G401 (cell line): ENCODE measurements at regions not wholly inside any gene's neighbourhood (a gene's known extent, or its start where the extent isn't known, plus 50 kb on each side); places are given as distances from the start of the nearest gene placed in this dataset.
"Not testable (repeated sequence)": the region's sequence is repeated elsewhere in the genome, so short reads cannot be mapped to it uniquely, and the experiment has no call there.

Experiments
- DNase-seq: peaks from one replicate; pipeline ENCODE4 v3.0.0-alpha.2; 2015; ENCODE audit warnings: low spot score
- in situ Hi-C: cut with HindIII; loops from 2 replicates; pipeline ENCODE4 v1.10.0; 2016; ENCODE audit warnings: low sequenced_read_pairs, mixed read lengths

DNA sequence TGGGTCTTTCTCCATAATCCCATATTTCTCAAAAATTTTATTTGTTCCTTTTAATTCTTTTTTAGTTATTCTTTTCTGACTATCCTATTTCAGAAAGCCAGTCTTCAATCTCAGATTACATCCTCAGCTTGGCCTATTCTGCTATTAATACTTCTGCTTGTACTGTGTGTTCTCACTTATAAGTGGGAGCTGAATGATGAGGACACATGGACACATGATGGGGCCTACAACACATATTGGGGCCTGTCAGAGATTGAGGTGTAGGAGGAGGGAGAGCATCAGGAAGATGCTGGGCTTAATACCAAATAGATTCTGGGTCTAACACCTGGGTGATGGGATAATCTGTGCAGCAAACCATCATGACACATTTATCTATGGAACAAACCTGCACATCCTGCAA is 82.3 kb downstream of the MAGEE1 start:
- in situ Hi-C loops: no loop called here
- DNase-seq: no peak

DNA sequence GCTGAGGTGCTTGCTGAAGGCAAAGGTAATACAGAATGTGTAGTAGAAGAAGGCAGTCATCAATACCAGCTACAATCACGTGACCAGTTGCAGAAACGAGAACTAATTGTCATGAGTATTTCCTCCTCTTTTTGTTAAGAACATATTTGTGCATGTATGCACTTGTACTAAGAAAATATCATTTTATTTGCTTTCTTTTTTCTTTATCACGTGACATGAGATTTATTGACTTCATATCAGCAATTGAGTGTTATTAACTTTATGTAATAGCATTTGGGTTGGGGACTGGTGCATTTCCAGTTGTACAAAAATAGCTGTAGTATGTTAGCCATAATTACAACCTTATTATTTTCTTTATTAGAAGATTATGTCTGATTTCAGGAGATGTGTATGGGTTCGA is 90.0 kb downstream of the MAGEE1 start:
- in situ Hi-C loops: no loop called here

DNA sequence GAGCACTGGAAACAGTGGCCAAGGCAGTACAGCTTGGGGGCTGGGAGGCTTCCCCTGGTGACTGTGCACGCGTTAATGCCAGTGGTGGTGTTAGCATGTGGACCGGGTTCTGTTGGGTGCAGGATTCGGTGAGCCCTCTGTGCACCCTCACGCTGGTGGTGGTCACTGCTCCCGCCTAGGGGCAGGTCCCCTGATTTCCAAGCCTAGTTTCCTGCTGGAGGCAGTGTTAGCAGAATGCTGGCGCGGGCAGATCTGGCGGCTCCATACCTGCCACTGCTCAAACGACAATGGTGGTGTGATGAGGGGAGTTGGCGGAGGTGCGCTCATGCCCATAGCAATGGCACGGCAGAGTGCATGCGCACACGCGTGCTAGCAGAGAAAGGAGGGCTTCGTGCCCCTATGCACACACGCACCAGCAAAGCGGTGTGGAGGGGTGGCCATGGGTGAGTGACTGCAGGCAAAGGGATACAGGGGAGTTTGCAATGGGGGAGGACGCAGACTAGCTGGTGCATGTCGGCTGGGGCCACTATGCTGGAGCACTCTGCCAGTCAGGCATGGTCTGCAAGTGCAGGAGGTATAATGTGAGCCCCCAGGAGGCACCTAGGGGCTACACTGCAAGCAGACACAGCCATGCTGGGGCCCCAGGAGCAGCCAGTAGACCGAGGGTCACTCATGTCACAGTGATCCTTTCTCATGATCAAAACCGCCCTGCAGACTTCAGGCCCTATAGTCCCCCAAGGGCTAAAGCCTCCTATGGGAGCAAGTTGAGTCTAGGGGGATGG is 93.0 kb downstream of the MAGEE1 start:
- DNase-seq: no peak
- in situ Hi-C loops: no loop called here

More for the DNA sequence above, 90.0 kb downstream of the MAGEE1 start:
- no peak for DNase-seq

DNA sequence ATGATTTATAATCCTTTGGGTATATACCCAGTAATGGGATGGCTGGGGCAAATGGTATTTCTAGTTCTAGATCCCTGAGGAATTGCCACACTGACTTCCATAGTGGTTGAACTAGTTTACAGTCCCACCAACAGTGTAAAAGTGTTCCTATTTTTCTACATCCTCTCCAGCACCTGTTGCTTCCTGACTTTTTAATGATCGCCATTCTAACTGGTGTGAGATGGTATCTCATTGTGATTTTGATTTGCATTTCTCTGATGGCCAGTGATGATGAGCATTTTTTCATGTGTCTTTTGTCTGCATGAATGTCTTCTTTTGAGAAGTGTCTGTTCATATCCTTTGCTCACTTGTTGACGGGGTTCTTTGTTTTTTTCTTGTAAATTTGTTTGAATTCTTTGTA is 108.2 kb downstream of the MAGEE1 start:
- DNase-seq, in situ Hi-C loops: not testable (repeated sequence)

DNA sequence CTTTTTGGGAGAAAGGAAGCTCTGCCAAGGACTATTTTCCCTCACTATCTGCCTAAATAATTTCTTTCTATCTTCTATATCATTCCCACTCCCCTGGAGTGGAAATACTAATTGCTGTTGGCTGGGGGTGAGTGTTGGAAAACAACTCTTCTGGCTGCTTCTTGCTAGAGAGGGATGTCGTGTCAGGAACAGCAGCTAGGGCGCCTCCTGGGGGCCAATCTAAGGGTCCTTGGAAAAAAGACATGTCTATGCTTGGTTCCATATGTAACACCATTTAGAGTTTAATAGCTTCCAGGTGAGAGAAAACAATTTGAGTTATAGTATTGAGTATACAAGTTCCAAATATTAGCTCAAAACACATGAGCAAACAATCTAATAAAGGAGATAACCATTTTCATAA is 111.3 kb downstream of the MAGEE1 start:
- DNase-seq: no peak
- in situ Hi-C loops: no loop called here

DNA sequence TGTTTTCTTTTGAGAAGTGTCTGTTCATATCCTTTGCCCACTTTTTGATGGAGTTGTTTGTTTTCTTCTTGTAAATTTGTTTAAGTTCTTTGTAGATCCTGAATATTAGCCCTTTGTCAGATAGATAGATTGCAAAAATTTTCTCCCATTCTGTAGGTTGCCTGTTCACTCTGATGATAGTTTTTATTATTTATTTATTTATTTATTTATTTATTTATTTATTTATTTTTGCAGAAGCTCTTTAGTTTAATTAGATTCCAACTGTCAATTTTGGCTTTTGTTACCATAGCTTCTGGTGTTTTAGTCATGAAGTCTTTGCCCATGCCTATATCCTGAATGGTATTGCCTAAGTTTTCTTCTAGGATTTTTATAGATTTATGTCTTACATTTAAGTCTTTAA is 115.9 kb downstream of the MAGEE1 start:
- in situ Hi-C loops, DNase-seq: not testable (repeated sequence)

DNA sequence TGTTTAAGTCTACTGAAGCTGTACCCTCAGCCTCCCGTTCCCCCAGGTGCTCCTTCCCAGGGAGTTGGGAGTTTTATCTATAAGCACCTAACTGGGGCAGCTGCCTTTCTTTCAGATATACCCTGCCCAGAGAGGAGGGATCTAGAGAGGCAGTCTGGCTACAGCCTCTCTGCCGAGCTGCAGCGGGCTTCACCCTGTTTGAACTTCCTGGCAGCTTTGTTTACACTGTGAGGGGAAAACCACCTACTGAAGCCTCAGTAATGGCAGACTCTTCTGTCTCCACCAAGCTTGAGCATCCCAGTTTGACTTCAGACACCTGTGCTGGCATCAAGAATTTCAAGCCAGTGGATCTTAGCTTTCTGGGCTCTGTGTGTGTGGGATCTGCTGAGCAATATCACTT is 122.5 kb downstream of the MAGEE1 start:
- in situ Hi-C loops: no loop called here
- DNase-seq: no peak

DNA sequence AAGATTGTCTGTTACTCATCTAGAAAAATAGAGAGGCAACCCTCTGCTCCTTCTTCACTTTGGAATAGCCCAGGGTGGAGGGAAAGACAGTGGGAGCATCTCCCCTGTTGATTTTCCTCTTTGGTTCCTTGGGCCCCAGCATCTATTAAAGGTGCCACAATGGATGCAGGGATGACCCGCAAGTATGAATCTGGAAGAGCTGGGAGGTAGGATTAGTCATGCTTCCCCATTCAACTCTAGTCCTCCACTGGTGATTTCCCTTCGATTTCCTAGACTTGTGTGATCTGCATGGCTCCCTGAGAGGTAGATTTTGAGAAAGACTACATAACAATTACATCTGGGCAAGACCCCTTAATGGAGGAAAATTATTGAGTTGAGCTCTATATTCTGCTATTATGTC is 127.8 kb downstream of the MAGEE1 start:
- DNase-seq: no peak
- in situ Hi-C loops: no loop called here

DNA sequence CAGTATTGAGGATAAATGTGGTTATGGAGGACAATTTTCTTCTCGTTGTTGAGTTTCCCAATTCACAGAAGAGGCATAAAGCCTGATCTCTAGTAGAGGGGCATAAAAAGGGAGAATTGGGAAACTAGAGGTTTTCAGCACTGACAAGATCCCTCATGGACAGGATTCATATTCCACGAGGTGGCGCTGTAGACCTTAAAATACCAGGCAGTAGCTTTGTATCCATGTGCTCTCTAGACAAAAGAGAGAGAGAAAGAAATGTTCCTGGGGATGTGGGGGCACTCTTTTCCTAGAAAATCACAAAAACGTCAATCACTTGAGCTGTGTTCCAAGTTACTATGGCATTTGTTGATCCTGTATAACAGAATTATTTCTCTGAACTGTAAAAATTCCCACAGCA is 128.3 kb downstream of the MAGEE1 start:
- in situ Hi-C loops: no loop called here
- peak; percentile 0 for DNase-seq

DNA sequence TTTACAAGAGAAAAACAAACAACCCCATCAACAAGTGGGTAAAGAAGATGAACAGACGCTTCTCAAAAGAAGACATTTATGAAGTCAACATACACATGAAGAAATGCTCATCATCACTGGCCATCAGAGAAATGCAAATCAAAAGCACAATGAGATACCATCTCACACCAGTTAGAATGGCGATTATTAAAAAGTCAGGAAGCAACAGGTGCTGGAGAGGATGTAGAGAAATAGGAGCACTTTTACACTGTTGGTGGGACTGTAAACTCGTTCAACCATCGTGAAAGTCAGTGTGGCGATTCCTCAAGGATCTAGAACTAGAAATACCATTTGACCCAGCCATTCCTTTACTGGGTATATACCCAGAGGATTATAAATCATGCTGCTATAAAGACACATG is 137.3 kb downstream of the MAGEE1 start:
- DNase-seq, in situ Hi-C loops: not testable (repeated sequence)

DNA sequence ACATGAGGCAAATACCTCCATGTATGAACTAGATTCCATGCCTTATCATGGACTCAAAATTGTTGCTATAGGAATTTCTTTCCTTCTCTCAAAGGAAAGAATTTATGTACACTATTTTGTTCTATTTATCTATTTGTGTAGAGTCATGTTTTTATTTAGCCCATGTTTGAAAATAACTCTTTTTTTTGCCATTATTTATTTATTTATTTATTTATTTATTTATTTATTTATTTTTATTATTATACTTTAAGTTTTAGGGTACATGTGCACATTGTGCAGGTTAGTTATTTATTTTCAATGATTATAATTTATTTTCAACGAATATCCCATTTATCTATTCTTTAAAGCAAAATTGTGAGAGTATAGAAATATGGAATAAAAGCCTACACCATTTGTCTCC is 177.9 kb downstream of the MAGEE1 start:
- in situ Hi-C loops: no loop called here
- no peak for DNase-seq

DNA sequence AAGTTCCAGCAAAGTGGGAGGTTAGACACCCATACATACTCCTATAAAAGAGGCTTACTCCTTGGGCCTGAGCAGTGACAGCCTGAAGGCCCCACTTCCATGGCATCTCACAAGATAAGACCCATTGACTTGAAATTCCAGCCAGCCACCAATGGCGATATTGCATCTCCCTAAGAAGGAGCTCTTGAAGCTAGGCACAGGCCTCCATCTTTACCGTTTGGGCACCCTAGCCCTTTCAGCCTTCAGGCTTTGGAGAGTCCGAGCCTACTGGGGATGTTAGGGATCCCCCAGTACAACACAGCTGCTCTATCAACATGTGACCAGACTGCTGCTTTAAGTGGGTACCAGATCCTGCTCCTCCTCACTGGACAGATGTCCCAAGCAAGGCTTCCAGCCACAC is 189.5 kb downstream of the MAGEE1 start:
- DNase-seq: no peak
- in situ Hi-C loops: no loop called here

DNA sequence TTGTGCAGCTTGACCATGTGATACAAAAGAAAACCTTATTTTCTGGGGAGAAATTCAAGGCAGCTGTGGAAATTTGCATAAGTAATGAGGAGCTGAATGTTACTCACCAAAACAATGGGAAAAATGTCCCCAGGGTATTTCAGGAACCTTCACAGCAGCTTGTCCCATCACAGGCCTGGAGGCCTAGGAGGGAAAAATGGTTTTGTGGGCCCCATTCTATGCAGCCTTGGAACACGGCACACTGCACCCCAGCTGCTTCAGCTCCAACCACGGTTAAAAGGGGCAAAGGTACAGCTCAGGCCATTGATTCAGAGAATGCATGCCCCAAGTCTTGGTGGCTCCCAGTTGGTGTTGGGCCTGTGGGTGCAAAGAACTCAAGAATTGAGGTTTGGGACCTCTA is 216.1 kb downstream of the MAGEE1 start:
- DNase-seq: no peak
- in situ Hi-C loops: no loop called here

DNA sequence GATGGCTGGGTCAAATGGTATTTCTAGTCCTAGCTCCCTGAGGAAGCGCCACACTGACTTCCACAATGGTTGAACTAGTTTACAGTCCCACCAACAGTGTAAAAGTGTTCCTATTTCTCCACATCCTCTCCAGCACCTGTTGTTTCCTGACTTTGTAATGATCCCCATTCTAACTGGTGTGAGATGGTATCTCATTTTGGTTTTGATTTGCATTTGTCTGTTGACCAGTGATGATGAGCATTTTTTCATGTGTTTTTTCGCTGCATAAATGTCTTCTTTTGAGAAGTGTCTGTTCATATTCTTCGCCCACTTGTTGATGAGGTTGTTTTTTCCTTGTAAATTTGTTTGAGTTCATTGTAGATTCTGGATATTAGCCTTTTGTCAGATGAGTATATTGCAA is 223.9 kb downstream of the MAGEE1 start:
- in situ Hi-C loops, DNase-seq: not testable (repeated sequence)

DNA sequence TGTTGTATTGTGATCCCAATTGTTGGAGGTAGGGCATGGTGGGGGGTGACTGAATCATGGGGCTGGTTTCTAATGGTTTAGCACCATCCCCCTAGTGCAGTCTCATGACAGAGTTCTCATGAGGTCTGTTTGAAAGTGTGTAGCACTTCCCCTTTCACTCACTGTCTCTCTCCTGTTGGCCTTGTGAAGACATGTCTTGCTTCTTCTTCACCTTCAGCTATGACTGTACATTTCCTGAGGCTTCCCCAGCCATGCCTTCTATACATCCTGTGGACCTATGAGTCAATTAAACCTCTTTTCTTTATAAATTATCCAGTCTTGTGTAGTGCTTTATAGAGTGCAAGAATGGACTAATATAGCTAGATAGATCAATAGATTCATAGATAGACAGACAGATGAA is 230.0 kb downstream of the MAGEE1 start:
- no peak for DNase-seq
- in situ Hi-C loops: no loop called here
